ENCODE measurements at regions not wholly inside any gene's neighbourhood (a gene's known extent, or its start where the extent isn't known, plus 50 kb on each side); places are given as distances from the start of the nearest gene placed in this dataset.
"Not testable (repeated sequence)": the region's sequence is repeated elsewhere in the genome, so short reads cannot be mapped to it uniquely, and the experiment has no call there.

DNA sequence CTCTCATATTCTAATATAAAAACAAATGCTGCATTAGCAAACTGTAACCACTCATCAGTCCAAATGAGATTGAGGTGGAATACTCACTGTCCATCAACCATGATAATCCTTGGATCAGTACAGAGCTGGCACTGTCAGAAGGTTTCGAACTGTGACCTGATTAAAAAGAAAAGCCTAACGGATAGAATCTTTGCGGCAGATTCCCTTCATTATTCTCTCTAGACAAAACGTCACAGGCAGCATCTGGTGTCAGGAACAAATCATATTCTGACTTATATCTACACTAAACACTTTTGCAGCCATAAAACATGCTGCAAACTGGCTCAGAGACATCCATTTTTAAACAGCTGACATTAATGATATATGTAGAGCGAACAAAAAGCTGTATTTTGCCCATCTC lies 677.7 kb upstream of the NXPH2 start:
- no peaks in the 10 kb centered on the region for H3K36me3 Mint-ChIP-seq (ENCODE audit: low read depth)

GRCh38 chr2:139454251-139454650 lies 674.1 kb upstream of the NXPH2 start:
- H3K4me3 Mint-ChIP-seq, result no peak overlapping the region
- no peaks in the 10 kb centered on the region for H3K4me1 Mint-ChIP-seq (ENCODE audit: low read depth)
- H3K36me3 Mint-ChIP-seq (ENCODE audit: low read depth), result no peaks in the 10 kb centered on the region
- no peak overlapping the region for H3K27ac Mint-ChIP-seq
- H3K9me3 Mint-ChIP-seq, result peaks cover 35% of the 10 kb centered on the region
- H3K27me3 Mint-ChIP-seq, result no peaks in the 10 kb centered on the region
- intact Hi-C loops (cut with micrococcal nuclease), result no loop called here

More for the DNA sequence above, 677.7 kb upstream of the NXPH2 start:
- no peak overlapping the region for H3K27ac Mint-ChIP-seq
- H3K27me3 Mint-ChIP-seq, result no peaks in the 10 kb centered on the region
- intact Hi-C loops (cut with micrococcal nuclease), result no loop called here
- H3K4me1 Mint-ChIP-seq (ENCODE audit: low read depth), result no peaks in the 10 kb centered on the region
- no peak overlapping the region for H3K4me3 Mint-ChIP-seq
- H3K9me3 Mint-ChIP-seq, result peaks cover 28% of the 10 kb centered on the region

GRCh38 chr2:139439100-139439499 lies 658.9 kb upstream of the NXPH2 start:
- intact Hi-C loops (cut with micrococcal nuclease), result no loop called here
- H3K27me3 Mint-ChIP-seq, result no peaks in the 10 kb centered on the region
- H3K36me3 Mint-ChIP-seq (ENCODE audit: low read depth), result no peaks in the 10 kb centered on the region
- no peak overlapping the region for H3K4me3 Mint-ChIP-seq
- H3K4me1 Mint-ChIP-seq (ENCODE audit: low read depth), result no peaks in the 10 kb centered on the region
- H3K27ac Mint-ChIP-seq, result no peak overlapping the region
- peaks cover 2% of the 10 kb centered on the region for H3K9me3 Mint-ChIP-seq

DNA sequence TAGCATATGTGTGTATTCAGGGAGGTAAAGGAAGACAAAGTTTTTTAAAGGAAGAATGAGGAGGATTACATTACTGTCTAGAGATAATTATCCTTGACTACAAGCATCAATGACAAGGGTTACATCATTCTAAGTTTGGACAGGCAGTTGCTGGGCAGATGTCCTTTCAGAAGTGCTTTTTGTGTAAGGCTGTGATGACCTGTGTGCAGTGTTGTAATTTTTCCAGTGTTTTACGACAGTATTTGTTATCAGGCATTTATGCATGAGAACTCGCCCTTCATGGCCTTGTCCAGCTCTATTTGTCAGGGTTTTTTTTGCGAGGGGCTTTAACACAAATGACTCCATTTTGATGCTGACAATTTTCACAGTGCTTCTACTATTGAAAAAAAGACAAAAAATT lies 658.3 kb upstream of the NXPH2 start:
- Mint-ChIP-seq H3K36me3 (ENCODE audit: low read depth) (no peaks in the 10 kb centered on the region), H3K9me3 (peaks cover 2% of the 10 kb centered on the region), H3K4me1 (ENCODE audit: low read depth) (no peaks in the 10 kb centered on the region), H3K4me3 (no peak overlapping the region), H3K27me3 (no peaks in the 10 kb centered on the region), H3K27ac (no peak overlapping the region)
- intact Hi-C loops (cut with micrococcal nuclease), result no loop called here

GRCh38 chr2:139427164-139427563 lies 647.0 kb upstream of the NXPH2 start:
- no peak overlapping the region for H3K27ac Mint-ChIP-seq
- no peaks in the 10 kb centered on the region for H3K36me3 Mint-ChIP-seq (ENCODE audit: low read depth)
- H3K4me3 Mint-ChIP-seq, result no peak overlapping the region
- H3K4me1 Mint-ChIP-seq (ENCODE audit: low read depth), result no peaks in the 10 kb centered on the region
- no peaks in the 10 kb centered on the region for H3K27me3 Mint-ChIP-seq
- intact Hi-C loops (cut with micrococcal nuclease), result no loop called here
- peaks cover 26% of the 10 kb centered on the region for H3K9me3 Mint-ChIP-seq

- Mint-ChIP-seq H3K27ac (no peak overlapping the region), H3K4me3 (no peak overlapping the region), H3K4me1 (ENCODE audit: low read depth) (no peaks in the 10 kb centered on the region), H3K9me3 (peaks cover 42% of the 10 kb centered on the region), H3K27me3 (no peaks in the 10 kb centered on the region), H3K36me3 (ENCODE audit: low read depth) (no peaks in the 10 kb centered on the region)
- intact Hi-C loops (cut with micrococcal nuclease), result no loop called here
Observed at GRCh38 chr2:139424101-139424500, 643.9 kb upstream of the NXPH2 start.

GRCh38 chr2:139411236-139411635 lies 631.0 kb upstream of the NXPH2 start:
- Mint-ChIP-seq H3K27me3 (no peaks in the 10 kb centered on the region), H3K4me1 (ENCODE audit: low read depth) (no peaks in the 10 kb centered on the region), H3K27ac (no peak overlapping the region), H3K9me3 (peaks cover 24% of the 10 kb centered on the region), H3K36me3 (ENCODE audit: low read depth) (no peaks in the 10 kb centered on the region), H3K4me3 (no peak overlapping the region)
- intact Hi-C loops (cut with micrococcal nuclease), result no loop called here

- H3K27ac Mint-ChIP-seq; H3K36me3 Mint-ChIP-seq (ENCODE audit: low read depth); H3K4me3 Mint-ChIP-seq; intact Hi-C loops (cut with micrococcal nuclease); H3K27me3 Mint-ChIP-seq; H3K4me1 Mint-ChIP-seq (ENCODE audit: low read depth): not testable (repeated sequence)
- H3K9me3 Mint-ChIP-seq, result peaks cover 24% of the 10 kb centered on the region
Observed at GRCh38 chr2:139410833-139411174, 630.6 kb upstream of the NXPH2 start.

- H3K27ac Mint-ChIP-seq; intact Hi-C loops (cut with micrococcal nuclease); H3K4me3 Mint-ChIP-seq; H3K4me1 Mint-ChIP-seq (ENCODE audit: low read depth); H3K36me3 Mint-ChIP-seq (ENCODE audit: low read depth); H3K27me3 Mint-ChIP-seq: not testable (repeated sequence)
- H3K9me3 Mint-ChIP-seq, result peaks cover 23% of the 10 kb centered on the region
Observed at GRCh38 chr2:139410147-139410832, 630.1 kb upstream of the NXPH2 start.

GRCh38 chr2:139409212-139409611 lies 629.0 kb upstream of the NXPH2 start:
- Mint-ChIP-seq H3K4me1 (ENCODE audit: low read depth) (no peaks in the 10 kb centered on the region), H3K27ac (no peak overlapping the region), H3K9me3 (peaks cover 12% of the 10 kb centered on the region), H3K4me3 (no peak overlapping the region), H3K27me3 (no peaks in the 10 kb centered on the region), H3K36me3 (ENCODE audit: low read depth) (no peaks in the 10 kb centered on the region)
- intact Hi-C loops (cut with micrococcal nuclease), result no loop called here

DNA sequence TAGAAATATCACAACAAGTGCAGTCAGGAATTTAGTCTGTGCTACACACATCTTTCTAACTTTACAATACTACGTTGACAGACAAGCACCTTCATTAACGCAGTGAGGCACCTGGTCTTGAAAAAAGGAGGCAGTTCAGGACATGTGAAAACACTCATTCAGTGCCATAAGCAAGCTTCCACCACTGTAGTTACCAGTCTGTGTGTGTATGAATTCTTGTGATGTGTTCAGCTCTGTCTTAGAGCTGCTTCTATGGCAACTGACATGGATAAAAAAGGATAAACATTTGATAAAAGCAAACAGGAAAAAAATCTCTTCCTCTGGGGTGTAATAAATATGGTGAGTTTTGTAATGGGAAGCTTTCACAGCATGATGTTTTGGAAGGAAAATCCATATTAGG lies 623.8 kb upstream of the NXPH2 start:
- intact Hi-C loops (cut with micrococcal nuclease), result no loop called here
- Mint-ChIP-seq H3K27me3 (no peaks in the 10 kb centered on the region), H3K9me3 (peaks cover 22% of the 10 kb centered on the region), H3K4me3 (no peak overlapping the region), H3K36me3 (ENCODE audit: low read depth) (no peaks in the 10 kb centered on the region), H3K4me1 (ENCODE audit: low read depth) (no peaks in the 10 kb centered on the region), H3K27ac (no peak overlapping the region)

DNA sequence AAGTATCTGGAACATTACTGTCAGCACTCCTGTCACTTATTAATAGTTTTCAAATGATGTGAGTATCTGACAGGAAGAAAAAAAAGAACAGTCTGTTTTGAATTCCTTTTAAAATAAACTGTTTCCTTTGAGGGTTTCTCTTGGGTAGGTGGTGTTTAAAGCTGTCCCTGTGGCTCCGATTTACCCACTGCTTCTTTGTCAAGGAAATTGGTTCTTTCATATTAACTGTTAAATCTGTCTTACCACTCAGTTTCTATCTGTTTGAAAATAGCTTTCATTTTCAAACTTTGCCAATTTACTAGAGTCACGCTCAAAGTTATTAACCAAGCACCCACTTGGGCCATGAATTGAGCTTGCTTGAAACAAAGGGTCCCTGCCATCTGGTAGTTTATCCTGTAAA lies 614.6 kb upstream of the NXPH2 start:
- Mint-ChIP-seq H3K4me3 (no peak overlapping the region), H3K27ac (no peak overlapping the region), H3K36me3 (ENCODE audit: low read depth) (no peaks in the 10 kb centered on the region), H3K4me1 (ENCODE audit: low read depth) (no peaks in the 10 kb centered on the region), H3K9me3 (peaks cover 22% of the 10 kb centered on the region), H3K27me3 (no peaks in the 10 kb centered on the region)
- intact Hi-C loops (cut with micrococcal nuclease), result no loop called here

GRCh38 chr2:139389391-139389790 lies 609.2 kb upstream of the NXPH2 start:
- Mint-ChIP-seq H3K4me1 (ENCODE audit: low read depth) (no peaks in the 10 kb centered on the region), H3K4me3 (no peak overlapping the region), H3K27ac (no peak overlapping the region), H3K36me3 (ENCODE audit: low read depth) (no peaks in the 10 kb centered on the region), H3K27me3 (no peaks in the 10 kb centered on the region), H3K9me3 (peaks cover 36% of the 10 kb centered on the region)
- intact Hi-C loops (cut with micrococcal nuclease), result no loop called here

- Mint-ChIP-seq H3K4me3 (no peak overlapping the region), H3K4me1 (ENCODE audit: low read depth) (no peaks in the 10 kb centered on the region), H3K27ac (no peak overlapping the region), H3K27me3 (no peaks in the 10 kb centered on the region), H3K9me3 (peaks cover 36% of the 10 kb centered on the region), H3K36me3 (ENCODE audit: low read depth) (no peaks in the 10 kb centered on the region)
- intact Hi-C loops (cut with micrococcal nuclease), result no loop called here
Observed at GRCh38 chr2:139386401-139386800, 606.2 kb upstream of the NXPH2 start.

GRCh38 chr2:139383532-139383931 lies 603.3 kb upstream of the NXPH2 start:
- H3K27me3 Mint-ChIP-seq, result no peaks in the 10 kb centered on the region

More at GRCh38 chr2:139383532-139383931, 603.3 kb upstream of the NXPH2 start:
- Mint-ChIP-seq H3K9me3 (peaks cover 38% of the 10 kb centered on the region), H3K27ac (no peak overlapping the region), H3K36me3 (ENCODE audit: low read depth) (no peaks in the 10 kb centered on the region), H3K4me1 (ENCODE audit: low read depth) (no peaks in the 10 kb centered on the region), H3K4me3 (no peak overlapping the region)
- intact Hi-C loops (cut with micrococcal nuclease), result no loop called here
